A673 (cell line): ENCODE measurements at regions not wholly inside any gene's neighbourhood (a gene's known extent, or its start where the extent isn't known, plus 50 kb on each side); places are given as distances from the start of the nearest gene placed in this dataset.

Experiments used
- EZH2 ChIP-seq: fragments of 200-600 bp; sonication (generic); IDR thresholded peaks from 2 replicates; pipeline ENCODE4 v1.6.1; 2017; ENCODE audit warnings: borderline replicate concordance, low read depth, mild to moderate bottlenecking, mixed read lengths, antibody characterized with exemption, low read length; ENCODE audit not compliant: poor library complexity, severe bottlenecking
- TF ChIP-seq, protein P1 (sequence below): fragments of 300-800, 200-600 bp; sonication (generic); conservative IDR thresholded peaks from 2 replicates; pipeline ENCODE4 v1.5.1; 2017; ENCODE audit warnings: low read depth, mild to moderate bottlenecking, antibody characterized with exemption, low read length, moderate library complexity, mixed read lengths

DNA sequence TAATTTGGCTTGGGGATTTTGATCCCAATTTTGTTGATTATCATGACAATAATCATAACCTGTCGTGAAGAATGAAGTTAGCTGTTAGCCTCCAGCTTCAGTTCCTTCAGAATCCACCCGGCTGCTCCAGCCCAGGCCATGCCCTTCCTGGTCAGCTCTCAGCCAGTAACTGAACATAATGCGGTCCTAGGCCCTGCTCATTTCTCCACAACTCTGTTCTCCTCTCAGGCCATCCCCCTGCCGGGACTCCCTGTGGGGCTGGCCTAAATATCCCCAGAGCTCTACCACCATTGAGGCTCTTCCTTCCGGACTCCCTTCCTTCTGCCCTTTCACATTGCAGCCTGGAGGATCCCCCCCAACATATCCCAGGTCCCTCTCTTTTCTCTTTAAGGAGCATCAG lies 833.4 kb upstream of the GOT2 start:
- TF ChIP-seq, protein P1, sequence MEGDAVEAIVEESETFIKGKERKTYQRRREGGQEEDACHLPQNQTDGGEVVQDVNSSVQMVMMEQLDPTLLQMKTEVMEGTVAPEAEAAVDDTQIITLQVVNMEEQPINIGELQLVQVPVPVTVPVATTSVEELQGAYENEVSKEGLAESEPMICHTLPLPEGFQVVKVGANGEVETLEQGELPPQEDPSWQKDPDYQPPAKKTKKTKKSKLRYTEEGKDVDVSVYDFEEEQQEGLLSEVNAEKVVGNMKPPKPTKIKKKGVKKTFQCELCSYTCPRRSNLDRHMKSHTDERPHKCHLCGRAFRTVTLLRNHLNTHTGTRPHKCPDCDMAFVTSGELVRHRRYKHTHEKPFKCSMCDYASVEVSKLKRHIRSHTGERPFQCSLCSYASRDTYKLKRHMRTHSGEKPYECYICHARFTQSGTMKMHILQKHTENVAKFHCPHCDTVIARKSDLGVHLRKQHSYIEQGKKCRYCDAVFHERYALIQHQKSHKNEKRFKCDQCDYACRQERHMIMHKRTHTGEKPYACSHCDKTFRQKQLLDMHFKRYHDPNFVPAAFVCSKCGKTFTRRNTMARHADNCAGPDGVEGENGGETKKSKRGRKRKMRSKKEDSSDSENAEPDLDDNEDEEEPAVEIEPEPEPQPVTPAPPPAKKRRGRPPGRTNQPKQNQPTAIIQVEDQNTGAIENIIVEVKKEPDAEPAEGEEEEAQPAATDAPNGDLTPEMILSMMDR: no peak
- TF ChIP-seq EZH2: no peak
